GM12801 (cell line): ENCODE measurements at regions not wholly inside any gene's neighbourhood (a gene's known extent, or its start where the extent isn't known, plus 50 kb on each side); places are given as distances from the start of the nearest gene placed in this dataset.

Experiments used
- CTCF ChIP-seq: IDR thresholded peaks from one replicate; pipeline ENCODE4 v1.5.1; 2011; ENCODE audit warnings: control low read depth; ENCODE audit not compliant: insufficient read length; ENCODE audit errors: extremely low read depth

- no peak for TF ChIP-seq CTCF
Observed at GRCh38 chr6:165782134-165782533, 119.1 kb upstream of the PDE10A start.

GRCh38 chr6:165777680-165778079 lies 114.6 kb upstream of the PDE10A start:
- TF ChIP-seq CTCF, result no peak

GRCh38 chr6:165776691-165777090 lies 113.7 kb upstream of the PDE10A start:
- no peak for TF ChIP-seq CTCF

- no peak for TF ChIP-seq CTCF
Observed at GRCh38 chr6:165775721-165776120, 112.7 kb upstream of the PDE10A start.

GRCh38 chr6:165774903-165775601 lies 112.0 kb upstream of the PDE10A start:
- TF ChIP-seq CTCF, result no peak

- TF ChIP-seq CTCF, result no peak
Observed at GRCh38 chr6:165770397-165771082, 107.5 kb upstream of the PDE10A start.

GRCh38 chr6:165769884-165770283 lies 106.8 kb upstream of the PDE10A start:
- no peak for TF ChIP-seq CTCF
